IPS-15b (cell line): ENCODE measurements at regions not wholly inside any gene's neighbourhood (a gene's known extent, or its start where the extent isn't known, plus 50 kb on each side); places are given as distances from the start of the nearest gene placed in this dataset.

ENCODE experiments used
- H3K27me3 ChIP-seq: one replicate; pipeline ENCODE4 v1.6.1; 2013; ENCODE audit warnings: low read length; ENCODE audit not compliant: control insufficient read depth, insufficient read depth
- H3K36me3 ChIP-seq: one replicate; pipeline ENCODE4 v1.6.1; 2013; ENCODE audit warnings: low read length; ENCODE audit not compliant: control insufficient read depth, insufficient read depth
- H3K4me1 ChIP-seq: one replicate; pipeline ENCODE4 v1.6.1; 2013; ENCODE audit warnings: mild to moderate bottlenecking, low read length; ENCODE audit not compliant: control insufficient read depth, insufficient read depth
- H3K4me3 ChIP-seq: one replicate; pipeline ENCODE4 v1.5.1; 2013; ENCODE audit warnings: low read depth, low read length
- H3K9ac ChIP-seq: one replicate; pipeline ENCODE4 v1.6.1; 2013; ENCODE audit warnings: low read depth, mild to moderate bottlenecking, low read length
- H3K9me3 ChIP-seq: one replicate; pipeline ENCODE4 v1.6.1; 2013; ENCODE audit warnings: mild to moderate bottlenecking, low read length; ENCODE audit not compliant: control insufficient read depth, insufficient read depth

- H3K36me3 ChIP-seq, result no peaks in the 10 kb centered on the region
- H3K27me3 ChIP-seq, result no peaks in the 10 kb centered on the region
- H3K9me3 ChIP-seq, result no peaks in the 10 kb centered on the region
- H3K9ac ChIP-seq, result no peak overlapping the region
- H3K4me3 ChIP-seq, result no peak overlapping the region
- peaks cover 6% of the 10 kb centered on the region for H3K4me1 ChIP-seq
Observed at GRCh38 chr4:81577392-81577791, 105.7 kb upstream of the RASGEF1B start.

GRCh38 chr4:81574991-81575390, 103.3 kb upstream of the RASGEF1B start:
- Histone ChIP-seq H3K27me3 (no peaks in the 10 kb centered on the region), H3K36me3 (no peaks in the 10 kb centered on the region), H3K9ac (no peak overlapping the region), H3K4me3 (no peak overlapping the region), H3K4me1 (peaks cover 6% of the 10 kb centered on the region), H3K9me3 (no peaks in the 10 kb centered on the region)

- Histone ChIP-seq H3K36me3 (no peaks in the 10 kb centered on the region), H3K27me3 (no peaks in the 10 kb centered on the region), H3K4me3 (no peak overlapping the region), H3K9me3 (no peaks in the 10 kb centered on the region), H3K9ac (no peak overlapping the region), H3K4me1 (peaks cover 6% of the 10 kb centered on the region)
Observed at GRCh38 chr4:81573840-81574239, 102.1 kb upstream of the RASGEF1B start.

GRCh38 chr4:81572402-81572801, 100.7 kb upstream of the RASGEF1B start:
- Histone ChIP-seq H3K36me3 (no peaks in the 10 kb centered on the region), H3K27me3 (no peaks in the 10 kb centered on the region), H3K4me1 (peaks cover 6% of the 10 kb centered on the region), H3K4me3 (no peak overlapping the region), H3K9ac (no peak overlapping the region), H3K9me3 (no peaks in the 10 kb centered on the region)

- Histone ChIP-seq H3K4me1 (peaks cover 10% of the 10 kb centered on the region), H3K36me3 (no peaks in the 10 kb centered on the region), H3K9me3 (no peaks in the 10 kb centered on the region), H3K9ac (no peak overlapping the region), H3K27me3 (no peaks in the 10 kb centered on the region), H3K4me3 (no peak overlapping the region)
Observed at GRCh38 chr4:81571105-81571504, 99.4 kb upstream of the RASGEF1B start.

GRCh38 chr4:81566161-81566591, 94.5 kb upstream of the RASGEF1B start:
- Histone ChIP-seq H3K9me3 (no peaks in the 10 kb centered on the region), H3K36me3 (no peaks in the 10 kb centered on the region), H3K4me1 (peaks cover 10% of the 10 kb centered on the region), H3K27me3 (no peaks in the 10 kb centered on the region), H3K4me3 (no peak overlapping the region), H3K9ac (no peak overlapping the region)

- no peaks in the 10 kb centered on the region for H3K27me3 ChIP-seq
- H3K9me3 ChIP-seq, result no peaks in the 10 kb centered on the region
- H3K9ac ChIP-seq, result no peak overlapping the region
- H3K36me3 ChIP-seq, result no peaks in the 10 kb centered on the region
- no peak overlapping the region for H3K4me3 ChIP-seq
- H3K4me1 ChIP-seq, result peaks cover 10% of the 10 kb centered on the region
Observed at GRCh38 chr4:81565142-81565870, 93.6 kb upstream of the RASGEF1B start.

GRCh38 chr4:81564025-81564424, 92.3 kb upstream of the RASGEF1B start:
- Histone ChIP-seq H3K4me1 (peaks cover 10% of the 10 kb centered on the region), H3K9me3 (no peaks in the 10 kb centered on the region), H3K36me3 (no peaks in the 10 kb centered on the region), H3K4me3 (no peak overlapping the region), H3K27me3 (no peaks in the 10 kb centered on the region), H3K9ac (no peak overlapping the region)

- no peak overlapping the region for H3K4me3 ChIP-seq
- no peaks in the 10 kb centered on the region for H3K9me3 ChIP-seq
- H3K9ac ChIP-seq, result no peak overlapping the region
- no peaks in the 10 kb centered on the region for H3K27me3 ChIP-seq
- peaks cover 10% of the 10 kb centered on the region for H3K4me1 ChIP-seq
- H3K36me3 ChIP-seq, result no peaks in the 10 kb centered on the region
Observed at GRCh38 chr4:81562093-81562492, 90.4 kb upstream of the RASGEF1B start.

GRCh38 chr4:81557306-81557705, 85.6 kb upstream of the RASGEF1B start:
- Histone ChIP-seq H3K9me3 (no peaks in the 10 kb centered on the region), H3K4me3 (no peak overlapping the region), H3K27me3 (no peaks in the 10 kb centered on the region), H3K4me1 (peaks cover 5% of the 10 kb centered on the region), H3K36me3 (no peaks in the 10 kb centered on the region), H3K9ac (no peak overlapping the region)

- H3K4me1 ChIP-seq, result peaks cover 3% of the 10 kb centered on the region
- no peak overlapping the region for H3K4me3 ChIP-seq
- H3K27me3 ChIP-seq, result no peaks in the 10 kb centered on the region
- no peak overlapping the region for H3K9ac ChIP-seq
- no peaks in the 10 kb centered on the region for H3K36me3 ChIP-seq
- H3K9me3 ChIP-seq, result no peaks in the 10 kb centered on the region
Observed at GRCh38 chr4:81555489-81555888, 83.8 kb upstream of the RASGEF1B start.

- no peaks in the 10 kb centered on the region for H3K27me3 ChIP-seq
- no peaks in the 10 kb centered on the region for H3K9me3 ChIP-seq
Observed at GRCh38 chr4:81552086-81552485, 80.4 kb upstream of the RASGEF1B start.

More at GRCh38 chr4:81552086-81552485, 80.4 kb upstream of the RASGEF1B start:
- Histone ChIP-seq H3K9ac (no peak overlapping the region), H3K4me3 (no peak overlapping the region), H3K4me1 (peaks cover 6% of the 10 kb centered on the region), H3K36me3 (no peaks in the 10 kb centered on the region)
